Fibroblast of the aortic adventitia (primary cell): ENCODE measurements at regions not wholly inside any gene's neighbourhood (a gene's known extent, or its start where the extent isn't known, plus 50 kb on each side); places are given as distances from the start of the nearest gene placed in this dataset.

ENCODE experiments used
- DNase-seq: peaks from one replicate; pipeline ENCODE4 v3.0.0-alpha.2; 2010; ENCODE audit warnings: low read depth
- H3K4me3 ChIP-seq: 2 replicates; pipeline ENCODE4 v1.5.1; 2011; ENCODE audit warnings: low read depth, mild to moderate bottlenecking, control low read depth, low read length, moderate library complexity
- CTCF ChIP-seq: IDR thresholded peaks from 2 replicates; pipeline ENCODE4 v1.5.1; 2011; ENCODE audit warnings: mild to moderate bottlenecking, low read length, control low read depth, inconsistent platforms; ENCODE audit not compliant: insufficient read depth

DNA sequence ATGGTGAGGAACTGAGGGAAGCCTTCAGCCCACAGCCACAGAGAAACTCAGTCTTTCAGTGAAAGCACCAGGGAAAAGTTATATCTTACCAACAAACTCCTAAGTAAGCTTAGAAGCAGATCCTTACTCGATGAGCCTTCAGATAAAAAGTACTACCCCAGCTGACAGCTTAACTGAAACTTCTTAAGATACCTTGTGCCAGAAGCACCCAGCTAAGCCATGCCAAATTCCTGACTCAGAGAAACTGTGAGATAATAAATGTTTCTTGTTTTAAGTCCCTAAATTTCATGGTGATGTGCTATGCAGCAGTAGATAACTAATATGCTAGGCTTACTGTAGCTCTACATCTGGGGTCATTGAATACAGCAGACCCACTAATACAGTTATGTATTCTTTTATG, 2025.0 kb downstream of the LRRC4C start:
- DNase-seq, result no peak
- TF ChIP-seq CTCF, result no peak
- H3K4me3 ChIP-seq, result no peak overlapping the region

GRCh38 chr11:39432929-39433328, 2026.5 kb downstream of the LRRC4C start:
- TF ChIP-seq CTCF, result no peak
- no peak overlapping the region for H3K4me3 ChIP-seq
- no peak for DNase-seq

GRCh38 chr11:39425226-39425625, 2034.2 kb downstream of the LRRC4C start:
- no peak for DNase-seq
- no peak for TF ChIP-seq CTCF
- H3K4me3 ChIP-seq, result no peak overlapping the region

DNA sequence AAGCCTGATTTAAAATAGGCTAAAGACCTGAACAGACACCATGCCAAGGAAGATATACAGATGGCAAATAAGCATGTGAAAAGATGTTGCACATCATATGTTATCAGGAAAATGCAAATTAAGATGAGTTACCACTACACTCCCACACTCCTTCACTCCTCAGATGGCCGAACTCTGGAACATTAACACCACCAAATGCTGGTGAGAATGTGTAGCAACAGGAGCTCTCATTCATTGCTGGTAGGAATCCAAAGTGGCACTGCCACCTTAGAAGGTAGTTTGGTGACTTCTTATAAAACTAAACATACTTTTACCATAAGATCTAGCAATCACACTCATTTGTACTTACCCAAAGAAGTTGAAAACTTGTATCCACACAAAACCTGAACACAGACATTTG, 2047.3 kb downstream of the LRRC4C start:
- H3K4me3 ChIP-seq, result no peak overlapping the region
- no peak for TF ChIP-seq CTCF
- no peak for DNase-seq

GRCh38 chr11:39385911-39386310, 2073.5 kb downstream of the LRRC4C start:
- no peak for TF ChIP-seq CTCF

GRCh38 chr11:39374963-39375698, 2084.3 kb downstream of the LRRC4C start:
- peak; percentile 27 for TF ChIP-seq CTCF
- H3K4me3 ChIP-seq, result no peak overlapping the region
- DNase-seq, result peak; percentile 14

More at GRCh38 chr11:39385911-39386310, 2073.5 kb downstream of the LRRC4C start:
- no peak for DNase-seq
- no peak overlapping the region for H3K4me3 ChIP-seq

DNA sequence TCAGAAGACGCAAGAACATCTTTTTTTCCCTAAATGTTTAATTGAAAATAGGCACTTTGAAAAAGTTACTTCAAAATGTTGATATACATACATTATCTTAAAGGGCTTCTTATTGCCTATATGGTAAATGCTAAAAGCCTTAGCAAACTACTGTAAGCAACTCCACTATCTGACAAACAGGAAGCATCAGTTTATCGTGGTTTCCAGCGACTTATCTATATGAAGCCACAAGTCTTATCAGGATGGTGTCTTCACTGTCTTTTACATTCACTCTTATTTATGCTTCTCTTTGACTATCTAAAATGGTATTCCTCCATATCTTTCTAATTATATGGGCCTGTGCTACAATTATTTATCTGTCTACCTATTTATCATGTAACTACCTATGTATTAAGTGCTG, 2091.9 kb downstream of the LRRC4C start:
- no peak overlapping the region for H3K4me3 ChIP-seq
- DNase-seq, result no peak
- TF ChIP-seq CTCF, result no peak
